A549 (cell line): ENCODE measurements at regions not wholly inside any gene's neighbourhood (a gene's known extent, or its start where the extent isn't known, plus 50 kb on each side); places are given as distances from the start of the nearest gene placed in this dataset.

Experiments used
- ATAC-seq, 2 experiments: fragments of 200-7000 bp in 1 of 2; fragments of >200 bp in 1 of 2; cut with Nextera tagmentation in 1 of 2; cut with Tn5 transposase in 1 of 2; 3 replicates each; pipeline versions ENCODE4 v1.8.0 to v1.9.1; 2018 to 2020; ENCODE audit warnings: mild to moderate bottlenecking in 1 of 2, moderate library complexity in 1 of 2
- CTCF ChIA-PET: fragments of 300-600 bp; sonication (Branson Sonifier 250); formaldehyde crosslinking; extraction: SDS; loops from one replicate; lab custom pipeline; 2021; ENCODE audit warnings: antibody characterized with exemption, inconsistent platforms; lab: Yijun Ruan, JAX
- POLR2A ChIA-PET: fragments of 350-600 bp; formaldehyde crosslinking; extraction: SDS; loops from one replicate; lab custom pipeline; 2021; ENCODE audit warnings: antibody characterized with exemption, inconsistent platforms; lab: Yijun Ruan, JAX
- DNase-seq, 2 experiments: peaks; one replicate each; pipeline versions ENCODE4 v3.0.0 to v3.0.0-alpha.2; 2011 to 2016; ENCODE audit warnings: low read depth in 1 of 2, low spot score in 1 of 2
- FAIRE-seq: peaks from 2 replicates; lab custom pipeline; 2011; peaks lifted over from hg19 to GRCh38; lab: Jason Lieb, UNC
- H3K27ac ChIP-seq, 2 experiments: fragments of >200 bp; sonication (Bioruptor Twin); formaldehyde crosslinking; 3 replicates each; pipeline ENCODE4 v1.5.1; 2016 to 2017
- H3K4me1 ChIP-seq: fragments of >200 bp; sonication (Bioruptor Twin); formaldehyde crosslinking; 3 replicates; pipeline ENCODE4 v1.6.1; 2016
- H3K4me2 ChIP-seq: fragments of >200 bp; sonication (Bioruptor Twin); formaldehyde crosslinking; 3 replicates; pipeline ENCODE4 v1.6.1; 2016
- H3K4me3 ChIP-seq: fragments of >200 bp; sonication (Bioruptor Twin); formaldehyde crosslinking; 3 replicates; pipeline ENCODE4 v1.5.1; 2016
- H3K9me3 ChIP-seq: fragments of >200 bp; sonication (Bioruptor Twin); formaldehyde crosslinking; 3 replicates; pipeline ENCODE4 v1.6.1; 2016
- ATOH8 ChIP-seq: fragments of 250-450 bp; sonication (Bioruptor Pico); IDR thresholded peaks from 2 replicates; pipeline ENCODE4 v1.5.0; 2020; ENCODE audit warnings: low read depth, mild to moderate bottlenecking, moderate library complexity
- BHLHE40 ChIP-seq: IDR thresholded peaks from 2 replicates; pipeline ENCODE4 v1.6.1; 2012; ENCODE audit warnings: low read depth, low read length, inconsistent platforms
- CBX8 ChIP-seq: fragments of 200-600 bp; sonication (generic); IDR thresholded peaks from 2 replicates; pipeline ENCODE4 v1.6.1; 2016
- CEBPB ChIP-seq, 2 experiments: fragments of >200 bp in 1 of 2; sonication (Bioruptor Twin) in 1 of 2; formaldehyde crosslinking in 1 of 2; IDR thresholded peaks; 2 replicates each; pipeline ENCODE4 v1.6.1; 2012 to 2016
- E2F6 ChIP-seq: IDR thresholded peaks from 2 replicates; pipeline ENCODE4 v1.6.1; 2012; ENCODE audit warnings: low read depth, borderline replicate concordance
- EHF ChIP-seq: fragments of 250-450 bp; sonication (Bioruptor Pico); IDR thresholded peaks from 2 replicates; pipeline ENCODE4 v1.5.0; 2020; ENCODE audit warnings: mild to moderate bottlenecking
- EHMT2 ChIP-seq: fragments of 200-600 bp; sonication (generic); IDR thresholded peaks from 2 replicates; pipeline ENCODE4 v1.6.1; 2016; ENCODE audit warnings: antibody characterized with exemption, low read depth, mild to moderate bottlenecking, moderate library complexity
- ELK1 ChIP-seq: fragments of 150-350 bp; IDR thresholded peaks from 2 replicates; pipeline ENCODE4 v1.6.1; 2014; ENCODE audit warnings: low read depth, mild to moderate bottlenecking, low read length
- FOSB ChIP-seq: fragments of 250-450 bp; sonication (Bioruptor Pico); IDR thresholded peaks from 2 replicates; pipeline ENCODE4 v1.5.0; 2020; ENCODE audit warnings: mild to moderate bottlenecking, moderate library complexity
- HDAC2 ChIP-seq: fragments of 200-600 bp; sonication (generic); IDR thresholded peaks from 2 replicates; pipeline ENCODE4 v1.6.1; 2016
- HOXB13 ChIP-seq: fragments of 250-450 bp; sonication (Bioruptor Pico); IDR thresholded peaks from 2 replicates; pipeline ENCODE4 v1.5.0; 2020; ENCODE audit warnings: low read depth, mild to moderate bottlenecking, moderate library complexity
- HOXB5 ChIP-seq: fragments of 250-450 bp; sonication (Bioruptor Pico); IDR thresholded peaks from 2 replicates; pipeline ENCODE4 v1.5.0; 2020; ENCODE audit warnings: mild to moderate bottlenecking, moderate library complexity
- JUN ChIP-seq, 2 experiments: fragments of >200 bp; sonication (Bioruptor Twin); formaldehyde crosslinking; IDR thresholded peaks; 2 replicates in 1 of 2; 3 replicates in 1 of 2; pipeline ENCODE4 v1.6.1; 2016 to 2017
- KDM1A ChIP-seq: fragments of 200-600 bp; sonication (generic); IDR thresholded peaks from 2 replicates; pipeline ENCODE4 v1.6.1; 2016; ENCODE audit warnings: low read depth, mild to moderate bottlenecking
- KDM5A ChIP-seq: fragments of 200-600 bp; sonication (generic); IDR thresholded peaks from 2 replicates; pipeline ENCODE4 v1.6.1; 2016; ENCODE audit warnings: antibody characterized with exemption, mild to moderate bottlenecking
- NPAS2 ChIP-seq: fragments of 250-450 bp; sonication (Bioruptor Pico); IDR thresholded peaks from 2 replicates; pipeline ENCODE4 v1.8.0; 2022; ENCODE audit warnings: mild to moderate bottlenecking, moderate library complexity, borderline replicate concordance
- NR3C1 ChIP-seq: fragments of >200 bp; sonication (Bioruptor Twin); formaldehyde crosslinking; IDR thresholded peaks from 3 replicates; pipeline ENCODE4 v1.6.1; 2017
- PBX3 ChIP-seq: IDR thresholded peaks from 2 replicates; pipeline ENCODE4 v1.6.1; 2012
- POLR2A ChIP-seq: IDR thresholded peaks from 2 replicates; pipeline ENCODE4 v1.6.1; 2012; ENCODE audit warnings: mild to moderate bottlenecking, low read length
- POLR2AphosphoS2 ChIP-seq: conservative IDR thresholded peaks from 2 replicates; pipeline ENCODE4 v1.6.1; 2012; ENCODE audit warnings: low read length, improper control_type of control experiment, inconsistent platforms
- RAD21 ChIP-seq, 2 experiments: fragments of >200 bp in 1 of 2; sonication (Bioruptor Twin) in 1 of 2; formaldehyde crosslinking in 1 of 2; IDR thresholded peaks in 1 of 2; conservative IDR thresholded peaks in 1 of 2; 2 replicates in 1 of 2; 3 replicates in 1 of 2; pipeline ENCODE4 v1.6.1; 2012 to 2018; ENCODE audit warnings: inconsistent platforms in 1 of 2
- RARB ChIP-seq: fragments of 250-450 bp; sonication (Bioruptor Pico); IDR thresholded peaks from 2 replicates; pipeline ENCODE4 v1.8.0; 2021; ENCODE audit warnings: mild to moderate bottlenecking, moderate library complexity
- SMC3 ChIP-seq: fragments of >200 bp; sonication (Bioruptor Twin); formaldehyde crosslinking; IDR thresholded peaks from 3 replicates; pipeline ENCODE4 v1.6.1; 2018; ENCODE audit warnings: inconsistent platforms
- SREBF2 ChIP-seq: fragments of 450-650 bp; IDR thresholded peaks from 2 replicates; pipeline ENCODE4 v1.6.1; 2014; ENCODE audit warnings: mild to moderate bottlenecking, moderate library complexity
- USF2 ChIP-seq: fragments of 450-650 bp; IDR thresholded peaks from 2 replicates; pipeline ENCODE4 v1.6.1; 2014; ENCODE audit warnings: antibody characterized with exemption
- ZFP36 ChIP-seq: fragments of 450-650 bp; IDR thresholded peaks from 2 replicates; pipeline ENCODE4 v1.6.1; 2014; ENCODE audit warnings: borderline replicate concordance; ENCODE audit not compliant: partially characterized antibody
- ZSCAN20 ChIP-seq: fragments of 250-450 bp; sonication (Bioruptor Pico); IDR thresholded peaks from 2 replicates; pipeline ENCODE4 v1.8.0; 2022; ENCODE audit warnings: mild to moderate bottlenecking, moderate library complexity
- WGBS: methylation state at CpG from one replicate; pipeline ENCODE4 v1.1.6; 2017; ENCODE audit errors: missing lambda C conversion rate; 5-methylcytosine and 5-hydroxymethylcytosine counted together

GRCh38 chr6:98641949-98642719 is 192.2 kb upstream of the POU3F2 start:
- no peak overlapping the region for H3K4me2 ChIP-seq
- H3K4me1 ChIP-seq = no peaks in the 10 kb centered on the region
- 13% methylated on average over 5 of the region's 5 CpGs for WGBS
- no peak for DNase-seq
- ATAC-seq = no peak
- FAIRE-seq = no peak
- no peak overlapping the region for H3K4me3 ChIP-seq
- TF ChIP-seq E2F6 (no peak), BHLHE40 (no peak), NPAS2 (no peak), ELK1 (no peak), RARB (no peak), ZSCAN20 (no peak), CEBPB (IDR thresholded peaks at IDR 0.05) (no peak), JUN (IDR thresholded peaks at IDR 0.05) (no peak), SREBF2 (no peak), KDM1A (no peak), POLR2A (no peak), HDAC2 (no peak), SMC3 (no peak), RAD21 (conservative IDR thresholded peaks at IDR 0.05 in 1 of 2, IDR thresholded peaks at IDR 0.05 in 1 of 2) (no peak), KDM5A (no peak), ZFP36 (no peak), NR3C1 (no peak)
- TF ChIP-seq, all 56 proteins: peak for 0
- POLR2A ChIA-PET = no interaction called here
- CTCF ChIA-PET = interaction anchor here (1.0 kb wide), 1 partner anchor 42 kb away, joined by 4 read pairs; no protein-coding TSS in a partner anchor
- H3K9me3 ChIP-seq = no peaks in the 10 kb centered on the region
- H3K27ac ChIP-seq = no peak overlapping the region

- WGBS = 71% methylated on average over 5 of the region's 5 CpGs
- Histone ChIP-seq H3K27ac (no peak overlapping the region), H3K4me3 (no peak overlapping the region), H3K4me2 (no peak overlapping the region), H3K9me3 (no peaks in the 10 kb centered on the region), H3K4me1 (no peaks in the 10 kb centered on the region)
- ATAC-seq (no peak), FAIRE-seq (no peak), DNase-seq (no peak)
- ChIA-PET POLR2A (no interaction called here), CTCF (no interaction called here)
- TF ChIP-seq USF2 = no peak
- TF ChIP-seq ATOH8 (CRISPR knock-in tag) = no peak
- TF ChIP-seq EHF = no peak
- TF ChIP-seq EHMT2 = no peak
- no peak for TF ChIP-seq ZFP36
- no peak for TF ChIP-seq HOXB5 (CRISPR knock-in tag)
- no peak for TF ChIP-seq CBX8
- no peak for TF ChIP-seq POLR2AphosphoS2
- TF ChIP-seq FOSB (CRISPR knock-in tag) = no peak
- TF ChIP-seq HOXB13 (CRISPR knock-in tag) = no peak
- no peak for TF ChIP-seq NR3C1
- TF ChIP-seq PBX3 = no peak
These were observed 190.3 kb upstream of the POU3F2 start for GRCh38 chr6:98644063-98644462.
